SK-N-SH (cell line): ENCODE measurements at regions not wholly inside any gene's neighbourhood (a gene's known extent, or its start where the extent isn't known, plus 50 kb on each side); places are given as distances from the start of the nearest gene placed in this dataset.

Experiments used
- CTCF ChIP-seq: fragments of 200-600 bp; sonication (generic); IDR thresholded peaks from 2 replicates; pipeline ENCODE4 v1.6.1; 2017; ENCODE audit warnings: antibody characterized with exemption, mild to moderate bottlenecking, moderate library complexity
- EP300 ChIP-seq, 2 experiments: IDR thresholded peaks; 2 replicates each; pipeline versions ENCODE4 v1.4.0 to v1.6.1; 2012; ENCODE audit warnings: borderline replicate concordance in 1 of 2, low read depth in 1 of 2, low read length in 1 of 2
- EZH2phosphoT487 ChIP-seq: fragments of 200-600 bp; sonication (generic); IDR thresholded peaks from 2 replicates; pipeline ENCODE4 v1.6.1; 2017; ENCODE audit warnings: low read depth, mixed run types, mild to moderate bottlenecking, antibody characterized with exemption, moderate library complexity, borderline replicate concordance
- MAX ChIP-seq: IDR thresholded peaks from 2 replicates; pipeline ENCODE4 v1.4.0; 2012; ENCODE audit warnings: low read depth
- RFX5 ChIP-seq: IDR thresholded peaks from 2 replicates; pipeline ENCODE4 v1.6.1; 2012; ENCODE audit warnings: mild to moderate bottlenecking, improper control_type of control experiment, low read length
- USF2 ChIP-seq: fragments of 150-350 bp; IDR thresholded peaks from 2 replicates; pipeline ENCODE4 v1.6.1; 2017; ENCODE audit warnings: antibody characterized with exemption, low read length, low read depth, borderline replicate concordance
- YY1 ChIP-seq: IDR thresholded peaks from 2 replicates; pipeline ENCODE4 v1.4.0; 2012; ENCODE audit warnings: low read depth, mild to moderate bottlenecking
- TF ChIP-seq, protein P1 (sequence below): IDR thresholded peaks from 2 replicates; pipeline ENCODE4 v1.6.1; 2012; ENCODE audit warnings: mild to moderate bottlenecking, low read depth, low read length, moderate library complexity

DNA sequence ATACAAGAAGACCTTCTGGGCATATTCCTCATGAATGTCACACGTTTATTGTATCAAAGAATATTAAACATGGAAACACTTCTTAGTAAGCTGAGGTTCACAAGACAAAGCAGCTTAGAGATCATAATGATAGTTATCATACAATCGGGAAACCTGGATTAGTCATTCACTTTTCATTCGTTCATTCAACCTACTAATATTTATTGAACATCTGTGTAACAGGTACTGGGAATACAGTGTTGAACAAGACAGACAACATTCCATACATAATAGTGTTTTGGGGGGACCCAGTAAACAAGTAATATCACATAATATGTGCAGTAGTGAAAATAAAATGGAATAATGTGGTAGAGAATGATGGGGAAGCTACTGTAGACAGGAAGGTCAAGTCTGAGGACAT, 100.6 kb upstream of the GRIP1 start:
- TF ChIP-seq EZH2phosphoT487 = no peak
- TF ChIP-seq CTCF = no peak
- TF ChIP-seq RFX5 = no peak
- TF ChIP-seq, protein P1, sequence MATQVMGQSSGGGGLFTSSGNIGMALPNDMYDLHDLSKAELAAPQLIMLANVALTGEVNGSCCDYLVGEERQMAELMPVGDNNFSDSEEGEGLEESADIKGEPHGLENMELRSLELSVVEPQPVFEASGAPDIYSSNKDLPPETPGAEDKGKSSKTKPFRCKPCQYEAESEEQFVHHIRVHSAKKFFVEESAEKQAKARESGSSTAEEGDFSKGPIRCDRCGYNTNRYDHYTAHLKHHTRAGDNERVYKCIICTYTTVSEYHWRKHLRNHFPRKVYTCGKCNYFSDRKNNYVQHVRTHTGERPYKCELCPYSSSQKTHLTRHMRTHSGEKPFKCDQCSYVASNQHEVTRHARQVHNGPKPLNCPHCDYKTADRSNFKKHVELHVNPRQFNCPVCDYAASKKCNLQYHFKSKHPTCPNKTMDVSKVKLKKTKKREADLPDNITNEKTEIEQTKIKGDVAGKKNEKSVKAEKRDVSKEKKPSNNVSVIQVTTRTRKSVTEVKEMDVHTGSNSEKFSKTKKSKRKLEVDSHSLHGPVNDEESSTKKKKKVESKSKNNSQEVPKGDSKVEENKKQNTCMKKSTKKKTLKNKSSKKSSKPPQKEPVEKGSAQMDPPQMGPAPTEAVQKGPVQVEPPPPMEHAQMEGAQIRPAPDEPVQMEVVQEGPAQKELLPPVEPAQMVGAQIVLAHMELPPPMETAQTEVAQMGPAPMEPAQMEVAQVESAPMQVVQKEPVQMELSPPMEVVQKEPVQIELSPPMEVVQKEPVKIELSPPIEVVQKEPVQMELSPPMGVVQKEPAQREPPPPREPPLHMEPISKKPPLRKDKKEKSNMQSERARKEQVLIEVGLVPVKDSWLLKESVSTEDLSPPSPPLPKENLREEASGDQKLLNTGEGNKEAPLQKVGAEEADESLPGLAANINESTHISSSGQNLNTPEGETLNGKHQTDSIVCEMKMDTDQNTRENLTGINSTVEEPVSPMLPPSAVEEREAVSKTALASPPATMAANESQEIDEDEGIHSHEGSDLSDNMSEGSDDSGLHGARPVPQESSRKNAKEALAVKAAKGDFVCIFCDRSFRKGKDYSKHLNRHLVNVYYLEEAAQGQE = no peak
- no peak for TF ChIP-seq EP300 (IDR thresholded peaks at IDR 0.05; ENCODE audit: borderline replicate concordance in 1 of 2, low read depth in 1 of 2, low read length in 1 of 2)
- TF ChIP-seq MAX = no peak
- TF ChIP-seq YY1 = no peak
- no peak for TF ChIP-seq USF2
